GM21367 (cell line): ENCODE measurements at regions not wholly inside any gene's neighbourhood (a gene's known extent, or its start where the extent isn't known, plus 50 kb on each side); places are given as distances from the start of the nearest gene placed in this dataset.

Experiments used
- ATAC-seq: cut with Tn5 transposase; IDR thresholded peaks from one replicate; pipeline ENCODE4 v1.9.1; 2021; ENCODE audit not compliant: unreplicated experiment

DNA sequence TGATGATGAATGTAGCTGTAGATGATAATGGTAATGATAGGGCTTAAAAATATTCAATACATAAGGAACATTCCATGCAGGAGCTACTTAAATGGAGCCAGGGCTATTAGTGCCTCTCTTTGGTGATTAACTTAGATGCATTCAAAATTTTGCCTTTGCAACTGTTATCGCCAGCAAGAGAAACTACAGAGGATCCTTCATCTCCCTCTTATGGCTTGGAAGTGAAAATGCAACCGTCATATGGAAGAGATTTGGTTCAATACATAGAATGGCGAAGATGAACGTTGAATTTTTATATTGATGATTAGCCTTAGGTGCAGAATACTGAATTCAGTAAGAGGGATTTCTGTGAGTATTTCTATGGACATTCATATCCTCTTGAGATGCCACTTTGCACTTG is 134.5 kb upstream of the NLGN4X start:
- ATAC-seq: no peak

DNA sequence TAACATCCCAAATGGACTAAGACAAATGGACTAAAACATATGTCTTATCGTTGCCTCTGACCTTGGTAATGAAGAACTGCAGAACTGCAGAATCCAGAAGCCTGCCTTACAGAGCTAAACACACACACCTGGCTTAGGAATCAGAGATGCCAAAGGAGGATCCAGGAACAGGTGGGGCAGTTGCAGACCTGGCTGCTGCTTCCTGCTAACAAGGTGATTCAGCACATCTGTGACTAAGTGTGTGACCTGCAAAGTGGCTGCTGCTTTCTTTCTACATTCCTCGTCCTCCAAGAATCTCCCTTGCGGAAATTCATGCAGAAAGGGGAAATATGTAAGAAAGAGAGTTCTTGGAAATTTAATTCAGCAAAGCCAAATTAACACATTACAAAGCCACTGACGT is 96.8 kb upstream of the NLGN4X start:
- no peak for ATAC-seq

DNA sequence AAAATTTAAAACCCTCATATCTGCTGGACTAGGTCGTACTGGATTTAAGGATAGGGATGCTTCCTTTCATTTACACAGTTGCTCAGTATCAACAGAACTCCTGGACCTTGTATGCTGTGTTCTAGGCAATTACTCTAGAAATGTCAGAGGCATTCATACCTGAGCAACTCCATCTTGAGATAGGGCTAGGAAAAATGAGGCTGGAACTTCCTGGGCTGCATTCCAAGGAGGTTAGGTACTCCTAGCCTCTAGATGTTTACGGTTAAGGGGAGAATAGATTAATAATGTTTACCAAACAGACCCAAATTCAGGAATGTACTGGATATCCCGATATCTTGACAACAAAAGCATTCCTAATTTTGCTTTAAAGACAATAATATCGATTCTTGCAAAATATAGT is 84.7 kb upstream of the NLGN4X start:
- ATAC-seq: no peak

DNA sequence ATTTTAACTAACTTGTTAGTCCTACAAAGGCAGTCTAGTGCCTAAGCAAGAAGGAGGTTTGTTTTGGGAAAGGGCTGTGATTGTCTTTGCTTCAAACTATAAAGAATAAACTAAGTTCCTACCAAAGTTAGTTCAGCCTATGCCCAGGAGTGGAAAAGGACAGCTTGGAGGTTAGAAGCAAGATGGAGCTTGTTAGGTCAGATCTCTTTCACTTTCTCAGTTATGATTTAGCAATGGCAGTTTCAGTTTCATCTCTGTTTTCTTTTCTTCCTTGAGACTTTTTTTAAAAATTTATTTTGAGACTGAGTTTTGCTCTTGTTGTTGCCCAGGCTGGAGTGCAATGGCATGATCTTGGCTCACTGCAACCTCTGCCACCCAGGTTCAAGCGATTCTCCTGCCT is 82.9 kb upstream of the NLGN4X start:
- ATAC-seq: peak; percentile 62

DNA sequence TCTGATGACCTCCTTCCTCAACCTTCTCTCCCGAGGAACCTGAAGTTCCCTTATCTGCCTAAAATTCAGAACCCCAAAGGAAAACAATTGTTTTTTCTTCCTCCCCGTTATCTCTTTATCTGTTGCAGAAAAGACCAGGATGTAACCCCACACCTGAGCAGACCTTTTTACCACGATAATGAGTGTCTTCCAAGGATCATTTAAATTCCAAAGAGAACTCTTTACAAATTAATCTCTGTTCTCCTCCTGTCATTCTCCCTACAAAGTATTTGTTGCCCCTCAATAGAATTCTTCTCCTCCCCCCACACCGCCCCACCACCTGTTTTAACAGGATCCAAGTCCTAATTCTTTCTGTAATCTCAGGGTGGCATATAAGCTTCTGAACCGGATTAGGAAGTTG is 78.5 kb upstream of the NLGN4X start:
- ATAC-seq: no peak

DNA sequence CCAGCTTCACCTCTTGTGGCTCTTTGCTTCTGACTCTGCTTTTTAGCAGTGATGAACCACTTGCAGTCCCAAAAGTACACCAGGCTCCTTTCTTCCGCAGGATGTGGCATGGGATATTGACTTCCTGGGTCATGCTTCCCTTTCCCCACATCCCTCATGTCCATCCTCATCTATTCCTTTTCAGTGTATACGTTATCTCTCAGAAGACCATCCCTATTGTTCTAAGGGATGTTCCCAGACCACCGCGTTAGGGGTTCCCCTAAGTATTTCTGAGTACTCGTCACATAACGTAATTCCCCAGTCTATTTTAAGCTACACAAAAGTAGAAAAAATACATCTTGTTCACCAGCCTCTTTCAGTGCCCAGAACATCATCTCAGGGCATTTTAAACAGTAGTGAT is 71.1 kb upstream of the NLGN4X start:
- ATAC-seq: no peak

DNA sequence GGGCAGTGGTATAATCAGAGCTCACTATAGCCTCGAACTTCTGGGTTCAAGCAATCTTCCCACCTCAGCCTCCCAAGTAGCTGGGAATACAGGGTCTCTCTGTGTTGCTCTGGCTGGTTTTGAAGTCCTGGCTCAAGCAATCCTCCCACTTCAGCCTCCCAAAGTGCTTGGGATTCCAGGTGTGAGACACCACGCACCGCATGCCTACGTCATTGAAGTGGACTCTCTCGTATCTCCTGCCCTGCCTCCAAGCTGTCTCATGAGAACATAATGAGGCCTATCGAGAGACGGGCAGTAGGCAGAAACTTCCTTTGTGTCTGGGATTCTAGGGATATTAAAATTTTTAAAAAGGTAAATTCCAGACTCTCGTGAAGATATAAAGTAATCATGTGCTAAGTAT is 65.0 kb upstream of the NLGN4X start:
- no peak for ATAC-seq

DNA sequence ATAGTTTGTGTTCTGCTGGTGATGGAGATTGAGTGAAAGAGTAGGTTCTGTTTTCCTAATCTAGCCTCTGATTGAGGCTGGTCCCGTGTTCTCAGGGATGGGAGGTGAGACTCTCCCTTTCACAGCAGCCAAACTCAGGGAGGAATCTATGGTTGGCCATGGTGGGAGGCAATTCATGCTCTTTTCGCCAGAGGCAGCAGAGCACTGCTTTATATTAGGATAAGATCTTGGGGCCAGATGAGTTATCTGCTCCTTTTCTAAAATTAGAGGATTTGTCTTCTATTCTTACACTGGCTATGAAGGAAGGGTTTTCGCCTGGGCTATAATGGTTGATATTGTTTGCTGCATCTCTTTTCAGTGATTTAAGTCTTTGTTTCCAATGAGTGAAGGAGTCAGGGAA is 63.9 kb upstream of the NLGN4X start:
- ATAC-seq: no peak

DNA sequence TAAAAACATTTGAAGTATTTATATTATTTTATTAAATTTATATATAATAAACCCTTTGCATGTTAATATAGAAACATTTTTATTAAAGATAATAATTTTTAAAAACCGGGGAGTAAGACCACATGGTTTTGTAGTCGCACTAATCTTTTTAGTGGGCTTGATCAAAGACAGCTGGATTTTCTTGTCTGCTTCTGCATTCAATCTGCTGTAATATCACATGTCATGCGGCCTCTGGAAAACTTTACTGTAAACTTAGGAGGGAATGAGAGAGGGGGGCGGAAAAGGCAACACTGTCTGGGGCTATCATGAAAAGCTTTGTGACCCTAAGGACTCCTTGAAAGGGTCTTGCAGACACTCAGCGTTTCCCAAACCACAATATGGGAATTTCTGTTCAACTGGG is 62.8 kb upstream of the NLGN4X start:
- ATAC-seq: no peak

DNA sequence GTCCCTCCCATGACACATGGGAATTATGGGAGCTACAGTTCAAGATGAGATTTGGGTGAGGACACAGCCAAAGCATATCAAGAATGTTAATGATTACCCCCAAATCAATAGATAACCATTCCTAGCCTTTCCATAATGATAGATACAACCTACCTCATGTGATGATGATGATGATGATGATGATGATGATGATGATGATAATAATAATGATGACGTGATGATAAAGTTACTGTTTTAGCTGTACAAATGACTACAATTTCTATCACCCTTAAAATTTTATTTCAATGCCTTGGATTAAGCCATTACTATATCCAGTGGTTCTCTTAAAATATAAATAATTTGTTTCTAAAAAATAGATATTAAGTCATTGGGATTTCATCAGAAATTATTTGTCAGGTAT is 55.2 kb upstream of the NLGN4X start:
- ATAC-seq: no peak

DNA sequence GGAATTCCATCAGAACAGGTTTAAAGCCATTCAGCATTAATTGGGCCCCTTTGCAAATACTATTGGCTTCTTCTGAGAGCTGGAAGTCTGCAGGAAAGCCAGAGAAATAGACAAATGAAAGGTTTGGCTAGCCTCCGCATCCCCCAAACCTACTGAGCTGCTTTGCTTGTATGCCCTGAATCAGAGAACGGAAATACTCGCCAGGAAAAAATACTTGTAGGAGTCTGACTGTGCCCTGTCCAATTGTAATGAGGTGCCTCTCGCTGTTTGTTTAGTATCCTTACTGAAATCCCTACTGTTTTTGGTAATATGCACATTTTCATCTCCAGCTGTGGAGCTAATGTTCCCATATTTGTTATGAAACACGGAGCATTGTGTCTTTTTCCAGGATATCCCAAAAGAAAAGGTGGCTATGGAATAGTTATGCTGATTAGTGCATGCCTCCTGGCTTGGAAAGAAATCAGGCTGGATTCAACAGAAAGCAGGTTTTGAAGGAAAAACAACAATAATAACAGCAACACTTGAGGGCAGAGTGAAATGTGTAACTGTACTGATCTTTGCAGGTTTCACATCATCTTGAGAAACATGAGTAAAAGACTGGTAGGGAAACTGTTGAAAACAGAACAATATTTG is 50.7 kb upstream of the NLGN4X start:
- ATAC-seq: no peak
